ENCODE measurements at regions not wholly inside any gene's neighbourhood (a gene's known extent, or its start where the extent isn't known, plus 50 kb on each side); places are given as distances from the start of the nearest gene placed in this dataset.

- Histone ChIP-seq H3K4me1 (no peaks in the 10 kb centered on the region), H3K27ac (no peak overlapping the region)
- intact Hi-C loops (cut with DNase I), result no loop called here
These were observed 375.1 kb upstream of the ID2 start for GRCh38 chr2:8306530-8307351.

GRCh38 chr2:8307606-8308180 lies 374.2 kb upstream of the ID2 start:
- intact Hi-C loops (cut with DNase I), result no loop called here
- no peak overlapping the region for H3K27ac ChIP-seq

More at GRCh38 chr2:8306530-8307351, 375.1 kb upstream of the ID2 start:
- H3K27me3 ChIP-seq, result no peaks in the 10 kb centered on the region
- TF ChIP-seq CTCF (IDR thresholded peaks at IDR 0.05), result no peak
- no peak for TF ChIP-seq POLR2A (IDR thresholded peaks at IDR 0.05)
- no peaks in the 10 kb centered on the region for H3K36me3 ChIP-seq
- peak; percentile 28 to 44 for DNase-seq
- H3K9me3 ChIP-seq, result no peaks in the 10 kb centered on the region
- 75 to 78% methylated on average over 7 of the region's 7 CpGs for WGBS, 2 donors
- H3K4me3 ChIP-seq (replicated peaks in 1 of 3), result no peak overlapping the region

GRCh38 chr2:8309131-8309530 lies 372.7 kb upstream of the ID2 start:
- intact Hi-C loops (cut with DNase I), result no loop called here
- no peaks in the 10 kb centered on the region for H3K36me3 ChIP-seq
- no peak for DNase-seq
- peaks cover 0 to 4% of the 10 kb centered on the region in 2 donors for H3K4me1 ChIP-seq
- TF ChIP-seq POLR2A (IDR thresholded peaks at IDR 0.05) (no peak), CTCF (IDR thresholded peaks at IDR 0.05) (no peak)
- H3K9me3 ChIP-seq, result no peaks in the 10 kb centered on the region
- H3K27me3 ChIP-seq, result no peaks in the 10 kb centered on the region
- 74 to 75% methylated on average over 7 of the region's 7 CpGs for WGBS, 2 donors
- H3K27ac ChIP-seq, result no peak overlapping the region
- H3K4me3 ChIP-seq (replicated peaks in 1 of 3), result no peak overlapping the region

More at GRCh38 chr2:8307606-8308180, 374.2 kb upstream of the ID2 start:
- DNase-seq, result no peak
- H3K36me3 ChIP-seq, result no peaks in the 10 kb centered on the region
- H3K4me3 ChIP-seq (replicated peaks in 1 of 3), result no peak overlapping the region
- H3K27me3 ChIP-seq, result no peaks in the 10 kb centered on the region
- H3K9me3 ChIP-seq, result no peaks in the 10 kb centered on the region
- no peaks in the 10 kb centered on the region for H3K4me1 ChIP-seq
- TF ChIP-seq POLR2A (IDR thresholded peaks at IDR 0.05) (no peak), CTCF (IDR thresholded peaks at IDR 0.05) (no peak)
- WGBS, 2 donors, result 94 to 96% methylated on average over 7 of the region's 7 CpGs

- DNase-seq, result no peak
- no peaks in the 10 kb centered on the region for H3K36me3 ChIP-seq
- WGBS, 2 donors, result 77 to 82% methylated on average over 12 of the region's 12 CpGs
- TF ChIP-seq CTCF (IDR thresholded peaks at IDR 0.05), result no peak
- intact Hi-C loops (cut with DNase I), result no loop called here
- H3K9me3 ChIP-seq, result no peaks in the 10 kb centered on the region
- no peaks in the 10 kb centered on the region for H3K27me3 ChIP-seq
- no peak overlapping the region for H3K4me3 ChIP-seq (replicated peaks in 1 of 3)
- no peak overlapping the region for H3K27ac ChIP-seq
- H3K4me1 ChIP-seq, result peaks cover 0 to 4% of the 10 kb centered on the region in 2 donors
These were observed 371.1 kb upstream of the ID2 start for GRCh38 chr2:8310557-8311455.
